Sigmoid colon (tissue), 6 donors: ENCODE measurements at regions not wholly inside any gene's neighbourhood (a gene's known extent, or its start where the extent isn't known, plus 50 kb on each side); places are given as distances from the start of the nearest gene placed in this dataset.
"Not testable (repeated sequence)": the region's sequence is repeated elsewhere in the genome, so short reads cannot be mapped to it uniquely, and the experiment has no call there.

Source experiments
- DNase-seq: peaks from one replicate; pipeline ENCODE4 v3.0.0-alpha.2; 2019
- H3K27ac ChIP-seq, 4 donors: fragments of 200-600 bp; sonication (generic); one replicate each; pipeline ENCODE4 v1.5.1; 2016 to 2019; ENCODE audit warnings: mild to moderate bottlenecking in 1 of 4
- H3K27me3 ChIP-seq, 3 donors: fragments of 200-600 bp; sonication (generic); one replicate each; pipeline ENCODE4 v1.5.1; 2019; ENCODE audit warnings: mild to moderate bottlenecking in 1 of 3
- H3K36me3 ChIP-seq, 4 donors: fragments of 200-600 bp; sonication (generic); one replicate each; pipeline ENCODE4 v1.5.1; 2016 to 2019
- H3K4me1 ChIP-seq, 4 donors: fragments of 200-600 bp; sonication (generic); one replicate each; pipeline ENCODE4 v1.5.1; 2017 to 2019
- H3K4me3 ChIP-seq, 4 donors: fragments of 200-600 bp; sonication (generic); one replicate each; pipeline ENCODE4 v1.5.1; 2017 to 2019; ENCODE audit warnings: mild to moderate bottlenecking in 2 of 4, moderate library complexity in 1 of 4
- H3K9me3 ChIP-seq, 4 donors: fragments of 200-600 bp in 3 of 4; sonication (generic) in 3 of 4; one replicate each; pipeline versions ENCODE4 v1.5.1 to v1.6.1; 2013 to 2019
- WGBS, 2 donors: extraction: QIAGEN DNeasy Blood & Tissue Kit; methylation state at CpG; one replicate each; pipeline ENCODE4 v1.1.7; 2013; 5-methylcytosine and 5-hydroxymethylcytosine counted together
- intact Hi-C: fragments of 100-400 bp; cut with DNase I; formaldehyde crosslinking; loops from one replicate; pipeline ENCODE4 v1.15.1; 2023
- donor health status: healthy with polysubstance abuse.
- donor health status: healthy.

- H3K27me3 ChIP-seq, H3K4me3 ChIP-seq, DNase-seq, H3K9me3 ChIP-seq, intact Hi-C loops, H3K36me3 ChIP-seq, H3K27ac ChIP-seq, H3K4me1 ChIP-seq: not testable (repeated sequence)
- WGBS, 2 donors = 47 to 75% methylated on average over 8 of the region's 9 CpGs
These were observed 81.5 kb downstream of the TRIM69 start for GRCh38 chr15:44817797-44818196.

DNA sequence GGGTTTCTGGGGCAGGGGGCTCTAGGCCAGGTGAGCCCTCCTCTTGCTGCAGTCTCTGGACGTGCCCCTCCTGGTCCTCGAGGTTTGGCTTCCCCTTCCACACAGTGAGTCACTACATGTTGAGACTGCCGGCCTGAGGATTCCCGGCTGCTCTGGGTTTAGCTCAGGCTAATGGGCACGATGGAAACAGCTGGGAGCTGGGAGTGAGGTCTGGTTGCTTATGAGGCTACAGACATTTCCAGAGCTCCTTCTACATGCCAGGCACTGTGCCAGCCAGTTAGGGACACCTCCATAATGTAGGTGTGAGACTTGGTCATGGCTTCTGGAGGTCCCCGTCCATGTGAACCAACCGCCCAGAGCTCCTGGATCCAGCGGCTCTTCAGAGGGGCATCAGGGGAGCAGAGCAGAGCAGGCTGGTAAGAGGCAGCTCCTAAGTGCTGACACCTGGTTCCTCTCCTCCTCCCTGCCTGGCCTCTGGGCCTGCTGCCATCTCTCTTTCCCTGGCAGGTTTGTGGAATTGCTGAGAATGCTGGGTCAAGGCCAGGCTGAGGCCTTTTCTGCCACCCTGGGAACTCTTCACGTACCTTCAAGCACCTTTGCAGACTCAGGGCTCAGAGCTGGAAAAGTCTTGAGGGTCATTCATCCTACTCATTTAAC, 83.1 kb downstream of the TRIM69 start:
- WGBS, 2 donors = 70 to 82% methylated on average over 8 of the region's 9 CpGs
- H3K9me3 ChIP-seq, H3K27me3 ChIP-seq, intact Hi-C loops, H3K4me1 ChIP-seq, DNase-seq, H3K4me3 ChIP-seq, H3K27ac ChIP-seq, H3K36me3 ChIP-seq: not testable (repeated sequence)

- H3K4me1 ChIP-seq, H3K4me3 ChIP-seq, H3K9me3 ChIP-seq, H3K27ac ChIP-seq, H3K27me3 ChIP-seq, intact Hi-C loops, DNase-seq, H3K36me3 ChIP-seq: not testable (repeated sequence)
- WGBS, 2 donors = 95 to 96% methylated on average over 5 of the region's 5 CpGs
These were observed 84.2 kb downstream of the TRIM69 start for GRCh38 chr15:44820535-44820934.

DNA sequence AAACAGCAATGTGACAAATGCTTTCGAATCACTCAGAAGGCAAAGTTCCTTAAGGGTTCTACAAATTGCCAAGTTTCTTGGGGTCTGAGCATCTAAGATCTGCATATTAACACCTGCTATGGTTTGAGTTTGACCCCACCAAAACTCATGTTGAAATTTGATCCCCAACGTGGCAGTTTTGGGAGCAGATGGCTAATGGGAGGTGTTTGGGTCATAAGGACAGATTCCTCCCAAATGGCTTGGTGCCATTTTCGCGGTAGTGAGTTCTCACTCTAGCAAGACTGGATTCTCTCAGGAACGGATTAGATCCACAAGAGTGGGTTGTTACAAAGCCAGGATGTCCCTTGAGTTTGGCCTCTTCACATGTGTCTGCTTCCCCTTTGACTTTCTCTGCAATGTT, 84.6 kb downstream of the TRIM69 start:
- H3K27ac ChIP-seq = not testable (repeated sequence)

DNA sequence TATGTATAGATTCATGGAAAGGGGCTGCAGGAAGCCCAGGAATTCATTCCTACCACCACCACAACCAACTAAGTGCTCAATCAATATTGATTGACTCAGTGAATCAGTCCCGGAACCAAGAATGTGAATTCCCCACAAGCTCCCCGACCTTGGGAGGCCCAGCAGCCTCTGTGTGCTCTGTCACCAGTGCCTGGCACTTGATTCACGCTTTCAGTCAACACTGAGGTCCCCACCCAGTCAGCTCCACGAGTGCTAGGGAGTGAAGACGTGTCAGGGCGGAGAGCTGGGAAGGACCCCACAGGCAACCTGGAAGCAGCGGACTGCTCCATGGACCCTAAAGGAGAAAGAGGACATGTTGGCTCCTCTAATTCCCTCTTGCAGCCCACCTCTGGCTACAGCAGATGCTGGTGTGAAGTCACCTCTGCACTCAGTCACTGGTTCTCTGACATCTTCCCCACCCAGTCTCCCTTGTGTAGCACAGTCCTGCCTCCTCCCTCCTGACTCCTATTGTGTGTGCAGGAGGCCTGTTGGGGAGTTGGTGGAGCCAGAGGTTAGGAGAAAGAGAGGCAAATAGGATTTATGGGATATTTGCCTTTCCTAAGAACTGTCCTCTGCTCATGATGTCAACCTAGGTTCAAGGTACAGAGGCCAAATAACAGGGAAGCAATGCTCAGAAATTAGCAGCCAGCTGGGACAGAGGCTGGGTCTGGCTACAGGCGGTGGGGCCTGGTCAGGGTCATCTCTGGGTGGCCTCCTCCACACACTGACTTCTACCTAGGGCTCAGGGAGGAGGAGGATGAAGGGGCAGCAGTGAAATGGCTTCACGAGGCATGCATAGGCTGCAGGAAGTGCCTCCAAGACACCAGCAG, 88.2 kb downstream of the TRIM69 start:
- WGBS, 2 donors = 29 to 57% methylated on average over 1 of the region's 9 CpGs
- H3K4me1 ChIP-seq, H3K27ac ChIP-seq, H3K36me3 ChIP-seq, H3K27me3 ChIP-seq, H3K4me3 ChIP-seq, DNase-seq, intact Hi-C loops, H3K9me3 ChIP-seq: not testable (repeated sequence)

More for the DNA sequence above, 84.6 kb downstream of the TRIM69 start:
- 70 to 78% methylated on average over 5 of the region's 5 CpGs for WGBS, 2 donors
- H3K4me3 ChIP-seq, intact Hi-C loops, H3K9me3 ChIP-seq, H3K36me3 ChIP-seq, DNase-seq, H3K27me3 ChIP-seq, H3K4me1 ChIP-seq: not testable (repeated sequence)

GRCh38 chr15:44826583-44826982, 90.3 kb downstream of the TRIM69 start:
- H3K9me3 ChIP-seq, intact Hi-C loops, H3K4me3 ChIP-seq, H3K36me3 ChIP-seq, H3K4me1 ChIP-seq, H3K27ac ChIP-seq, H3K27me3 ChIP-seq, DNase-seq: not testable (repeated sequence)
- 25 to 60% methylated on average over 1 of the region's 1 CpG for WGBS, 2 donors

- 91 to 94% methylated on average over 11 of the region's 14 CpGs for WGBS, 2 donors
- not testable (repeated sequence) for DNase-seq
These were observed 92.0 kb downstream of the TRIM69 start for GRCh38 chr15:44828229-44828914.

DNA sequence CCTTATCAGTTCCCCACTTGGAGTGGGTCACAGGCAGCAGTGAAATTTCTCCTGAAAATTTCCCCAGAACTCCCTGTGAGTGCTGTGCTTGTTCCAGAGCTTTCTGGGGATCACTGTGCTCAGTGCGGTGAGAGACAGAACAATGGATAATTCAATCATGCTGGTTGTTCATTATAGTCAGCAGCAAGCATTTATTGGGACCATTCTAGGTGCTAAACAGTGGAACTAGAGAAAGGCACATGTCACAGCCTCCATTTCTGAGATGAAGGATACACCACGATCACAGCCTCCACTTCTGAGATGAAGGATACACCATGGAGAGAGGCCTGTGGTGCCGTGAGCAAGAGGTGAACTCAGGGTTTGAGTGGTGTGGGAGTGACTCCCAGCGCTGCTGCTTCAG, 92.8 kb downstream of the TRIM69 start:
- intact Hi-C loops = not testable (repeated sequence)

More at GRCh38 chr15:44828229-44828914, 92.0 kb downstream of the TRIM69 start:
- H3K9me3 ChIP-seq, H3K27me3 ChIP-seq, H3K4me3 ChIP-seq, H3K27ac ChIP-seq, H3K36me3 ChIP-seq, H3K4me1 ChIP-seq, intact Hi-C loops: not testable (repeated sequence)

GRCh38 chr15:44830692-44831408, 94.5 kb downstream of the TRIM69 start:
- H3K4me3 ChIP-seq, intact Hi-C loops, H3K36me3 ChIP-seq, DNase-seq, H3K27ac ChIP-seq, H3K27me3 ChIP-seq, H3K9me3 ChIP-seq, H3K4me1 ChIP-seq: not testable (repeated sequence)
- WGBS, 2 donors = 20 to 33% methylated on average over 5 of the region's 6 CpGs

More for the DNA sequence above, 92.8 kb downstream of the TRIM69 start:
- H3K27me3 ChIP-seq, H3K4me1 ChIP-seq, H3K4me3 ChIP-seq, DNase-seq, H3K27ac ChIP-seq, H3K9me3 ChIP-seq, H3K36me3 ChIP-seq: not testable (repeated sequence)
- WGBS, 2 donors = 90 to 94% methylated on average over 4 of the region's 4 CpGs

DNA sequence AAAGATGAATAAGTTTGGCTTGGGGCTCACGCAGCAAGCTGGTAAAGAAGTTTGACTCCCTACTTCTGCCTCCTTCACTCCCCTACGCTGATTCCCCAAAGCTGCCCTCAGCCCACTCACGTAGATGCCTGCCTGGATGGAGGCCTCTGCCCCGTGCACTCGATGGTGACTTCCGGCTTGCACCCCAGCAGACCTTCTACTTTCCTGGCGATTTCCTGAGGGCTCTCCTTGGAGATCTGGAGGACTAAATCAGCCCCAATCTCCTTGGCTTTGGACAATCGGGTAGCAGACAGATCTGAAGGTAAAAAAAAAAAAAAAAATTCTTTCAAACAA, 95.0 kb downstream of the TRIM69 start:
- WGBS, 2 donors = 91 to 92% methylated on average over 8 of the region's 8 CpGs
- DNase-seq, H3K4me3 ChIP-seq, H3K36me3 ChIP-seq, H3K27ac ChIP-seq, intact Hi-C loops, H3K27me3 ChIP-seq, H3K9me3 ChIP-seq, H3K4me1 ChIP-seq: not testable (repeated sequence)

GRCh38 chr15:44832133-44832532, 95.8 kb downstream of the TRIM69 start:
- H3K9me3 ChIP-seq, H3K4me1 ChIP-seq, DNase-seq, H3K36me3 ChIP-seq, intact Hi-C loops, H3K4me3 ChIP-seq, H3K27ac ChIP-seq, H3K27me3 ChIP-seq: not testable (repeated sequence)
- 91 to 92% methylated on average over 5 of the region's 5 CpGs for WGBS, 2 donors

DNA sequence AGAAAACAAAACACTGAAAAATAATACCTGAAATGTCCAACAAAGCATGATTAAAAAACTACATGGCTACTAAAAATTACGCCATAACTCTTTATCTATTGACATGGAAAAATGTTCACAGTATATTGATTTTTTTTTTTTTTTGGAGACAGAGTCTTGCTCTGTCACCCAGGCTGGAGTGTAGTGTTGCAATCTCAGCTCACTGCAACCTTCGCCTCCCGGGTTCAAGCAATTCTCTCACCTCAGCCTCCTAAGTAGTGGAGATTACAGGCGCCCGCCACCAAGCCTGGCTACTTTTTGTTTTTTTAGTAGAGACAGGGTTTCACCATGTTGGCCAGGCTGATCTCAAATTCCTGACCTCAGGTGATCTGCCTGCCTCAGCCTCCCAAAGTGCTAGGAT, 96.8 kb downstream of the TRIM69 start:
- WGBS, 2 donors = 96 to 98% methylated on average over 5 of the region's 5 CpGs
- H3K27ac ChIP-seq = not testable (repeated sequence)

More for the DNA sequence above, 96.8 kb downstream of the TRIM69 start:
- H3K27me3 ChIP-seq, H3K4me1 ChIP-seq, DNase-seq, H3K4me3 ChIP-seq, H3K9me3 ChIP-seq, H3K36me3 ChIP-seq, intact Hi-C loops: not testable (repeated sequence)
